ENCODE measurements at regions not wholly inside any gene's neighbourhood (a gene's known extent, or its start where the extent isn't known, plus 50 kb on each side); places are given as distances from the start of the nearest gene placed in this dataset.

DNA sequence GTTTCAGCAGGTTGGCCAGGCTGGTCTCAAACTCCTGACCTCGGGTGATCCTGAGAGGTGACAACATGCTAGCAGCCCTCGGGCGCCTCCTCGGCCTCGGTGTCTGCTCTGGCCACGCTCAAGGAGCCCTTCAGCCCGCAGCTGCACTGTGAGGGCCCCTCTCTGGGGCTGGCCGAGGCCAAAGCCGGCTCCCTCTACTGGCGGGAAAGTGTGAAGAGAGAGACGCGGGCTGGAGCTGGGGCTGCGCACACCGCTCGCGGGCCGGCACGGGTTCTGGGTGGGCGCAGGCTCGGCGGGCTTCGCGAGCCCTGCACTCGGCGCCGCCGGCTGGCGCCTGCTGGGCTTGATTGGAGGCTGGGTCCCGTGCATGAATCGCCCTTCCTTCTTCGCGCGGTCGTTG lies 80.8 kb upstream of the RBM24 start:
- no peaks in the 10 kb centered on the region for H4K20me1 ChIP-seq (ENCODE audit: insufficient read depth)
- TF ChIP-seq MXI1 (conservative IDR thresholded peaks at IDR 0.05; ENCODE audit: poor library complexity, severe bottlenecking) = no peak
- TF ChIP-seq EZH2 (IDR thresholded peaks at IDR 0.05; ENCODE audit: borderline replicate concordance, insufficient read depth, low read length, poor library complexity, severe bottlenecking) = no peak
- TF ChIP-seq CTCF (IDR thresholded peaks at IDR 0.05; ENCODE audit: poor library complexity, severe bottlenecking) = no peak
- no peaks in the 10 kb centered on the region for H3K36me3 ChIP-seq (ENCODE audit: insufficient read depth, low read length)
- no peaks in the 10 kb centered on the region for H3K9me3 ChIP-seq (ENCODE audit: low read length)
- no peak overlapping the region for H3K4me2 ChIP-seq (ENCODE audit: low read length)
- no peaks in the 10 kb centered on the region for H3K27me3 ChIP-seq (ENCODE audit: insufficient read depth, low read depth, low read length)
- no peak overlapping the region for H3K4me3 ChIP-seq (ENCODE audit: low read length)
- no peaks in the 10 kb centered on the region for H3F3A ChIP-seq (ENCODE audit: insufficient read depth, low read length, poor library complexity, severe bottlenecking)
- no peaks in the 10 kb centered on the region for H3K9me2 ChIP-seq (ENCODE audit: insufficient read depth, low read length)
- H3K9ac ChIP-seq (ENCODE audit: low read length) = no peak overlapping the region
- H2AFZ ChIP-seq (ENCODE audit: low read depth, low read length) = no peak overlapping the region
- H3K79me2 ChIP-seq (replicated peaks; ENCODE audit: insufficient read depth, low read length) = no peaks in the 10 kb centered on the region
- H3K27ac ChIP-seq (ENCODE audit: low read length) = no peak overlapping the region

DNA sequence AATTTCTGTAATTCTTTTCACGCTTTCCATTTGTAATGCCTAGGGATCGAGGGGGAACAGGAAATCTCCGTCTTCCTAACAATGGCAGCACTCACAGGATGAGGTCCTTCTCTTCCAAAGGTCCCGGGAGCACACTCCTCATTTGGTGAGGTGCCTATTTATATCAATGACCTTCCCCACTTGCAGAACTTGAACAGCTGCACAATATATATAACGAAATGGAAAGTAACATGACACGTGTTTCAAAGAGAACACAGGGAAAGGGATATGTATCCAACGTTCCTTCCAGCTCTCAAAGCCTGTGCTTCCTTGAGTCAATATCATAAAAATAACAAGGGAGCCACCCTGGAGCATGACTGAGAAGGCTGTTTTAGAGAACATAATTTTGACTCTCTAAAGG lies 78.6 kb upstream of the RBM24 start:
- Histone ChIP-seq H3K27ac (ENCODE audit: low read length) (no peak overlapping the region), H3K36me3 (ENCODE audit: insufficient read depth, low read length) (no peaks in the 10 kb centered on the region), H2AFZ (ENCODE audit: low read depth, low read length) (no peak overlapping the region), H3F3A (ENCODE audit: insufficient read depth, low read length, poor library complexity, severe bottlenecking) (no peaks in the 10 kb centered on the region), H3K4me2 (ENCODE audit: low read length) (no peak overlapping the region), H4K20me1 (ENCODE audit: insufficient read depth) (no peaks in the 10 kb centered on the region), H3K9ac (ENCODE audit: low read length) (no peak overlapping the region), H3K27me3 (ENCODE audit: insufficient read depth, low read depth, low read length) (no peaks in the 10 kb centered on the region), H3K4me3 (ENCODE audit: low read length) (no peak overlapping the region), H3K9me2 (ENCODE audit: insufficient read depth, low read length) (no peaks in the 10 kb centered on the region), H3K79me2 (replicated peaks; ENCODE audit: insufficient read depth, low read length) (no peaks in the 10 kb centered on the region), H3K9me3 (ENCODE audit: low read length) (no peaks in the 10 kb centered on the region)
- TF ChIP-seq TAF1 (IDR thresholded peaks at IDR 0.05; ENCODE audit: low read depth) = no peak

DNA sequence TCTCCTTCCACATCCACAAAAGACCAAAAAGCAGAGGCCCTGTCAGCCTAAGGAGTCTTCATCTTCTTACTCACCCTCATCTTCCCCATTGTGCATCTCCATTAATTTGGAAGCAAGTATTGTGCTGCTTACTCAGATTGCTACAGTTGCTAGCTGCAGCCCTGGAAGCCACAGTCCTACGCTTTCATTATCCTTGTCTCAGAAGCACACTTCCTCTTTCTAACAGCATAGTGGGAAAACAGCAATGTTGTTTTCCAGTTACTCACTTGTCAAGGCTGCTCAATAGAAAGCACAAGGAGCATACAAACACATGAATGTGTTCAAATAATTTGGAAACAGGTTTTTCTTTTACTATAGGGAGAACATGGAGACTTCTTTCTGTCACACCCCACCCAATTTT lies 76.6 kb upstream of the RBM24 start:
- H3K9me3 ChIP-seq (ENCODE audit: low read length) = no peaks in the 10 kb centered on the region
- TF ChIP-seq MXI1 (conservative IDR thresholded peaks at IDR 0.05; ENCODE audit: poor library complexity, severe bottlenecking) = no peak
- no peaks in the 10 kb centered on the region for H3K27me3 ChIP-seq (ENCODE audit: insufficient read depth, low read depth, low read length)

DNA sequence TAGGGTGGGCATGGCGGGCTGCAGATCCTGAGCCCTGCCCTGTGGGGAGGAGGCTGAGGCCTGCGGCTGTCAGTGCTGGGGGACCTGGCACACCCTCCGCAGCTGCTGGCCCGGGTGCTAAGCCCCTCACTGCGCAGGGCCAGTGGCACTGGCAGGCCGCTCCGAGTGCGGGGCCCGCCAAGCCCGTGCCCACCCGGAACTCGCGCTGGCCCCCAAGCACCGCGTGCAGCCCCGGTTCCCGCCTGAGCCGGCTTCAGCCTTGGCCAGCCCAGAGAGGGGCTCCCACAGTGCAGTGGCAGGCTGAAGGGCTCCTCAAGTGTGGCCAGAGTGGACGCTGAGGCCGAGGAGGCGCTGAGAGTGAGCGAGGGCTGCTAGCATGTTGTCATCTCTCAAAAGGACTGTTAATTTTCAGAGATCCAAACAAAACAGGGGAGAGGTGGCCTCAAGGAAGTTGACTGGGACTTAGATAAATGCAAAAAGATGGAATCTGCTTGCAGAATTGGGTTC lies 74.5 kb upstream of the RBM24 start:
- TF ChIP-seq TAF1 (IDR thresholded peaks at IDR 0.05; ENCODE audit: low read depth) (no peak), EP300 (conservative IDR thresholded peaks at IDR 0.05; ENCODE audit: poor library complexity, severe bottlenecking) (no peak), POLR2AphosphoS5 (IDR thresholded peaks at IDR 0.05) (no peak), EZH2 (IDR thresholded peaks at IDR 0.05; ENCODE audit: borderline replicate concordance, insufficient read depth, low read length, poor library complexity, severe bottlenecking) (no peak), CTCF (IDR thresholded peaks at IDR 0.05; ENCODE audit: poor library complexity, severe bottlenecking) (no peak), SMC3 (conservative IDR thresholded peaks at IDR 0.05; ENCODE audit: poor library complexity) (no peak), RAD21 (conservative IDR thresholded peaks at IDR 0.05) (no peak), MXI1 (conservative IDR thresholded peaks at IDR 0.05; ENCODE audit: poor library complexity, severe bottlenecking) (no peak), REST (IDR thresholded peaks at IDR 0.05; ENCODE audit: borderline replicate concordance) (no peak)
- H2AFZ ChIP-seq (ENCODE audit: low read depth, low read length) = no peak overlapping the region

More for the DNA sequence above, 76.6 kb upstream of the RBM24 start:
- H3K4me3 ChIP-seq (ENCODE audit: low read length) = no peak overlapping the region
- no peak overlapping the region for H2AFZ ChIP-seq (ENCODE audit: low read depth, low read length)
- no peaks in the 10 kb centered on the region for H3K36me3 ChIP-seq (ENCODE audit: insufficient read depth, low read length)
- H3K9ac ChIP-seq (ENCODE audit: low read length) = no peak overlapping the region
- no peaks in the 10 kb centered on the region for H3K9me2 ChIP-seq (ENCODE audit: insufficient read depth, low read length)
- no peaks in the 10 kb centered on the region for H3F3A ChIP-seq (ENCODE audit: insufficient read depth, low read length, poor library complexity, severe bottlenecking)
- no peaks in the 10 kb centered on the region for H3K79me2 ChIP-seq (replicated peaks; ENCODE audit: insufficient read depth, low read length)
- H3K27ac ChIP-seq (ENCODE audit: low read length) = no peak overlapping the region
- no peak overlapping the region for H3K4me2 ChIP-seq (ENCODE audit: low read length)
- H4K20me1 ChIP-seq (ENCODE audit: insufficient read depth) = no peaks in the 10 kb centered on the region

More for the DNA sequence above, 74.5 kb upstream of the RBM24 start:
- H3K9ac ChIP-seq (ENCODE audit: low read length) = no peak overlapping the region
- H3K9me3 ChIP-seq (ENCODE audit: low read length) = no peaks in the 10 kb centered on the region
- H3K27me3 ChIP-seq (ENCODE audit: insufficient read depth, low read depth, low read length) = no peaks in the 10 kb centered on the region
- H3K9me2 ChIP-seq (ENCODE audit: insufficient read depth, low read length) = no peaks in the 10 kb centered on the region
- H3K27ac ChIP-seq (ENCODE audit: low read length) = no peak overlapping the region
- no peak overlapping the region for H3K4me2 ChIP-seq (ENCODE audit: low read length)
- H3K36me3 ChIP-seq (ENCODE audit: insufficient read depth, low read length) = no peaks in the 10 kb centered on the region
- no peaks in the 10 kb centered on the region for H4K20me1 ChIP-seq (ENCODE audit: insufficient read depth)
- H3K79me2 ChIP-seq (replicated peaks; ENCODE audit: insufficient read depth, low read length) = no peaks in the 10 kb centered on the region
- no peaks in the 10 kb centered on the region for H3F3A ChIP-seq (ENCODE audit: insufficient read depth, low read length, poor library complexity, severe bottlenecking)
- H3K4me3 ChIP-seq (ENCODE audit: low read length) = no peak overlapping the region
